Heart left ventricle (tissue), 16 donors: ENCODE measurements at regions not wholly inside any gene's neighbourhood (a gene's known extent, or its start where the extent isn't known, plus 50 kb on each side); places are given as distances from the start of the nearest gene placed in this dataset.

Experiments
- ATAC-seq, 4 donors: fragments of 200-7000 bp; cut with Tn5 transposase; one replicate each; pipeline ENCODE4 v1.9.1; 2020 to 2022; ENCODE audit warnings: moderate library complexity in 4 of 4, mild to moderate bottlenecking in 3 of 4, moderate number of reproducible peaks in 1 of 4
- DNase-seq, 5 donors: peaks; one replicate each; pipeline ENCODE4 v3.0.0-alpha.2; 2020
- H3K27ac ChIP-seq, 12 donors: fragments of 200-600 bp; sonication (generic) in 4 of 12; one replicate each; pipeline versions ENCODE4 v1.5.0 to v1.8.0; 2016 to 2022; ENCODE audit warnings: mild to moderate bottlenecking in 2 of 12
- H3K27me3 ChIP-seq, 9 donors: fragments of 200-600 bp; sonication (generic) in 2 of 9; one replicate each; pipeline versions ENCODE4 v1.5.1 to v1.8.0; 2016 to 2022; ENCODE audit warnings: mild to moderate bottlenecking in 3 of 9
- H3K36me3 ChIP-seq, 9 donors: fragments of 200-600 bp; sonication (generic) in 2 of 9; one replicate each; pipeline versions ENCODE4 v1.5.0 to v1.8.0; 2018 to 2022; ENCODE audit warnings: mild to moderate bottlenecking in 2 of 9
- H3K4me1 ChIP-seq, 12 donors: fragments of 200-600 bp; sonication (generic) in 4 of 12; one replicate each; pipeline versions ENCODE4 v1.5.0 to v1.8.0; 2016 to 2022; ENCODE audit warnings: mild to moderate bottlenecking in 3 of 12
- H3K4me3 ChIP-seq, 12 donors: fragments of 200-600 bp; sonication (generic) in 4 of 12; one replicate each; pipeline versions ENCODE4 v1.5.0 to v1.8.0; 2017 to 2022; ENCODE audit warnings: mild to moderate bottlenecking in 9 of 12, moderate library complexity in 4 of 12
- H3K9me3 ChIP-seq, 12 donors: fragments of 200-600 bp; sonication (generic) in 4 of 12; one replicate each; pipeline versions ENCODE4 v1.5.0 to v1.8.0; 2016 to 2022; ENCODE audit warnings: mild to moderate bottlenecking in 1 of 12
- CTCF ChIP-seq, 12 donors: fragments of 200-600 bp; sonication (generic) in 4 of 12; IDR thresholded peaks; one replicate each; pipeline versions ENCODE4 v1.5.0 to v1.8.0; 2018 to 2022; ENCODE audit warnings: antibody characterized with exemption in 12 of 12, mild to moderate bottlenecking in 5 of 12
- POLR2A ChIP-seq, 2 donors: fragments of 450-650 bp; IDR thresholded peaks; one replicate each; pipeline ENCODE4 v1.6.1; 2017; ENCODE audit warnings: antibody characterized with exemption in 2 of 2, mild to moderate bottlenecking in 2 of 2, moderate library complexity in 2 of 2
- WGBS, 4 donors: extraction: QIAGEN DNeasy Blood & Tissue Kit in 2 of 4; methylation state at CpG; one replicate each; pipeline versions ENCODE4 v1.1.5 to v1.1.7; 2013 to 2018; 5-methylcytosine and 5-hydroxymethylcytosine counted together
- intact Hi-C, 10 donors: fragments of 100-400 bp; cut with DNase I; formaldehyde crosslinking; loops; one replicate each; pipeline versions ENCODE4 v1.11.1 to v1.14.2; 2022
- donor health status: ischemic (EF 13 %, LVEDD 7.1; RV severe dilation, severe dysfunction).
- donor health status: healthy with polysubstance abuse.
- donor health status: DM: no; HTN: yes; CAD: no.
- donor health status: DM: no; HTN: no; CAD: no.
- donor health status: ischemic (EF 25% LVEDD 6.9; RV normal size, moderate dysfunction).
- donor health status: ischemic (EF 25% LVEDD 5.7; RV mildly dilated, moderate dysfunction).
- donor health status: healthy.
- donor health status: DM: yes; HTN: yes; CAD: no.
- donor health status: ischemic (EF 35%, LVEDD 5.7; RV mildly dilated, moderate dysfunction).
- donor health status: nonischemic (EF 11% LVEDD 7.7; RV severe dilation, severe dysfunction).
- donor health status: DM: yes; HTN: yes; CAD: no.
- donor health status: PGD.
- donor health status: ischemic (EF 29% LVEDD 5.4; RV normal size, mild dysfunction).
- donor health status: nonischemic (EF 23%, LVEDD 6.1; RV moderate dilation, normal function).

- TF ChIP-seq POLR2A (IDR thresholded peaks at IDR 0.05) (no peak), CTCF (IDR thresholded peaks at IDR 0.05) (no peak)
- 70 to 74% (median 72%) methylated on average over 3 of the region's 3 CpGs for WGBS, 4 donors
- H3K4me1 ChIP-seq: no peaks in the 10 kb centered on the region
Observed at GRCh38 chr18:67938660-67939059, 422.1 kb upstream of the DSEL start.

GRCh38 chr18:67935638-67936037 is 419.1 kb upstream of the DSEL start:
- Histone ChIP-seq H3K36me3 (no peaks in the 10 kb centered on the region), H3K4me3 (no peak overlapping the region), H3K4me1 (no peaks in the 10 kb centered on the region), H3K9me3 (no peaks in the 10 kb centered on the region), H3K27me3 (no peaks in the 10 kb centered on the region), H3K27ac (no peak overlapping the region)
- TF ChIP-seq POLR2A (IDR thresholded peaks at IDR 0.05) (no peak), CTCF (IDR thresholded peaks at IDR 0.05) (no peak)
- ATAC-seq (no peak), DNase-seq (no peak)
- 76 to 89% (median 81%) methylated on average over 3 of the region's 3 CpGs for WGBS, 4 donors
- intact Hi-C loops: no loop called here

More at GRCh38 chr18:67938660-67939059, 422.1 kb upstream of the DSEL start:
- DNase-seq (no peak), ATAC-seq (no peak)
- no peak overlapping the region for H3K4me3 ChIP-seq
- intact Hi-C loops: no loop called here
- H3K9me3 ChIP-seq: no peaks in the 10 kb centered on the region
- no peak overlapping the region for H3K27ac ChIP-seq
- H3K36me3 ChIP-seq: no peaks in the 10 kb centered on the region
- H3K27me3 ChIP-seq: no peaks in the 10 kb centered on the region

- no peaks in the 10 kb centered on the region for H3K4me1 ChIP-seq
- no peak overlapping the region for H3K27ac ChIP-seq
- H3K9me3 ChIP-seq: no peaks in the 10 kb centered on the region
- no peaks in the 10 kb centered on the region for H3K27me3 ChIP-seq
- TF ChIP-seq CTCF (IDR thresholded peaks at IDR 0.05) (no peak), POLR2A (IDR thresholded peaks at IDR 0.05) (no peak)
- no peaks in the 10 kb centered on the region for H3K36me3 ChIP-seq
- DNase-seq: no peak
- no peak overlapping the region for H3K4me3 ChIP-seq
- ATAC-seq: no peak
- WGBS, 4 donors: 50 to 77% (median 61%) methylated on average over 1 of the region's 1 CpG
- intact Hi-C loops: no loop called here
Observed at GRCh38 chr18:67933271-67933670, 416.8 kb upstream of the DSEL start.

- Histone ChIP-seq H3K4me3 (no peak overlapping the region), H3K4me1 (no peaks in the 10 kb centered on the region), H3K27me3 (no peaks in the 10 kb centered on the region), H3K36me3 (no peaks in the 10 kb centered on the region), H3K27ac (no peak overlapping the region), H3K9me3 (no peaks in the 10 kb centered on the region)
- DNase-seq (no peak), ATAC-seq (no peak)
- 22 to 34% (median 25%) methylated on average over 2 of the region's 2 CpGs for WGBS, 4 donors
- intact Hi-C loops: no loop called here
- TF ChIP-seq POLR2A (IDR thresholded peaks at IDR 0.05): no peak
- TF ChIP-seq CTCF (IDR thresholded peaks at IDR 0.05): no peak
Observed at GRCh38 chr18:67932271-67932670, 415.8 kb upstream of the DSEL start.
